SHP77 treated with DMSO at 0.1 percent for 48 hours (cell line): ENCODE measurements at regions not wholly inside any gene's neighbourhood (a gene's known extent, or its start where the extent isn't known, plus 50 kb on each side); places are given as distances from the start of the nearest gene placed in this dataset.
"Not testable (repeated sequence)": the region's sequence is repeated elsewhere in the genome, so short reads cannot be mapped to it uniquely, and the experiment has no call there.

Source experiments
- DNase-seq: peaks from one replicate; lab custom pipeline; 2025; lab: John Stamatoyannopoulos, UW

- DNase-seq = no peak
Observed at GRCh38 chr12:128077211-128077916, 189.6 kb upstream of the TMEM132C start.

GRCh38 chr12:128077917-128078298 lies 189.1 kb upstream of the TMEM132C start:
- DNase-seq = no peak

GRCh38 chr12:128078301-128078971 lies 188.5 kb upstream of the TMEM132C start:
- DNase-seq = no peak

- no peak for DNase-seq
Observed at GRCh38 chr12:128079446-128079845, 187.5 kb upstream of the TMEM132C start.

GRCh38 chr12:128083132-128083729 lies 183.7 kb upstream of the TMEM132C start:
- DNase-seq = no peak

GRCh38 chr12:128088926-128089325 lies 178.0 kb upstream of the TMEM132C start:
- no peak for DNase-seq

- no peak for DNase-seq
Observed at GRCh38 chr12:128089961-128090360, 177.0 kb upstream of the TMEM132C start.

- DNase-seq = no peak
Observed at GRCh38 chr12:128091101-128091720, 175.8 kb upstream of the TMEM132C start.

- DNase-seq = no peak
Observed at GRCh38 chr12:128091951-128092382, 175.0 kb upstream of the TMEM132C start.

GRCh38 chr12:128098730-128099129 lies 168.2 kb upstream of the TMEM132C start:
- no peak for DNase-seq

GRCh38 chr12:128103152-128103551 lies 163.8 kb upstream of the TMEM132C start:
- no peak for DNase-seq

- DNase-seq = no peak
Observed at GRCh38 chr12:128109236-128109635, 157.7 kb upstream of the TMEM132C start.

- no peak for DNase-seq
Observed at GRCh38 chr12:128109636-128110035, 157.3 kb upstream of the TMEM132C start.

GRCh38 chr12:128111333-128111732 lies 155.6 kb upstream of the TMEM132C start:
- no peak for DNase-seq

GRCh38 chr12:128111951-128112350 lies 155.0 kb upstream of the TMEM132C start:
- DNase-seq = no peak

- not testable (repeated sequence) for DNase-seq
Observed at GRCh38 chr12:128113250-128113649, 153.7 kb upstream of the TMEM132C start.

- DNase-seq = no peak
Observed at GRCh38 chr12:128114485-128114884, 152.5 kb upstream of the TMEM132C start.

GRCh38 chr12:128116537-128116936 lies 150.4 kb upstream of the TMEM132C start:
- DNase-seq = no peak

- DNase-seq = no peak
Observed at GRCh38 chr12:128120035-128120434, 146.9 kb upstream of the TMEM132C start.

GRCh38 chr12:128121424-128121823 lies 145.5 kb upstream of the TMEM132C start:
- no peak for DNase-seq

GRCh38 chr12:128123096-128123495 lies 143.9 kb upstream of the TMEM132C start:
- no peak for DNase-seq

GRCh38 chr12:128131955-128132354 lies 135.0 kb upstream of the TMEM132C start:
- DNase-seq = no peak
